Neuronal stem cell (in vitro differentiated cells): ENCODE measurements at regions not wholly inside any gene's neighbourhood (a gene's known extent, or its start where the extent isn't known, plus 50 kb on each side); places are given as distances from the start of the nearest gene placed in this dataset.
"Not testable (repeated sequence)": the region's sequence is repeated elsewhere in the genome, so short reads cannot be mapped to it uniquely, and the experiment has no call there.

Experiments used
- DNase-seq: peaks from one replicate; pipeline ENCODE4 v3.0.0-alpha.2; 2013; ENCODE audit warnings: low spot score
- H2AFZ ChIP-seq: one replicate; pipeline ENCODE4 v1.6.1; 2013; ENCODE audit warnings: mild to moderate bottlenecking, low read length, inconsistent platforms
- H2AK5ac ChIP-seq: 2 replicates; pipeline ENCODE4 v1.6.1; 2013; ENCODE audit warnings: low read depth, mild to moderate bottlenecking, inconsistent platforms, low read length, moderate library complexity, mixed read lengths
- H2BK120ac ChIP-seq: 2 replicates; pipeline ENCODE4 v1.6.1; 2013; ENCODE audit warnings: low read depth, mild to moderate bottlenecking, inconsistent platforms, low read length, moderate library complexity, mixed read lengths
- H2BK12ac ChIP-seq: one replicate; pipeline ENCODE4 v1.6.1; 2013; ENCODE audit warnings: low read length, inconsistent platforms
- H2BK15ac ChIP-seq: 2 replicates; pipeline ENCODE4 v1.6.1; 2013; ENCODE audit warnings: mild to moderate bottlenecking, low read length, inconsistent platforms, mixed read lengths
- H2BK5ac ChIP-seq: one replicate; pipeline ENCODE4 v1.6.1; 2013; ENCODE audit warnings: inconsistent platforms, mild to moderate bottlenecking, low read length, moderate library complexity
- H3K14ac ChIP-seq: one replicate; pipeline ENCODE4 v1.6.1; 2013; ENCODE audit warnings: low read length, inconsistent platforms
- H3K18ac ChIP-seq: 2 replicates; pipeline ENCODE4 v1.6.1; 2013; ENCODE audit warnings: low read length, inconsistent platforms
- H3K23ac ChIP-seq: 2 replicates; pipeline ENCODE4 v1.6.1; 2013; ENCODE audit warnings: low read depth, mild to moderate bottlenecking, mixed read lengths, low read length, inconsistent platforms; ENCODE audit not compliant: poor library complexity
- H3K27ac ChIP-seq: replicated peaks from 3 replicates; pipeline ENCODE4 v1.5.1; 2013; ENCODE audit warnings: low read length, inconsistent platforms
- H3K27me3 ChIP-seq, 3 experiments: 2 replicates each; pipeline ENCODE4 v1.6.1; 2013; ENCODE audit warnings: low read length in 3 of 3, mild to moderate bottlenecking in 2 of 3, inconsistent platforms in 1 of 3, low read depth in 1 of 3, mixed read lengths in 1 of 3, moderate library complexity in 1 of 3; ENCODE audit not compliant: control insufficient read depth in 3 of 3, insufficient read depth in 3 of 3
- H3K36me3 ChIP-seq, 2 donors: replicated peaks in 1 of 2; 2 replicates each; pipeline ENCODE4 v1.6.1; 2013; ENCODE audit warnings: low read length in 2 of 2; ENCODE audit not compliant: control insufficient read depth in 2 of 2, insufficient read depth in 2 of 2
- H3K4ac ChIP-seq: 2 replicates; pipeline ENCODE4 v1.6.1; 2013; ENCODE audit warnings: inconsistent platforms, mild to moderate bottlenecking, low read length, moderate library complexity
- H3K4me1 ChIP-seq, 2 donors: 1 replicate in 1 of 2; 2 replicates in 1 of 2; pipeline ENCODE4 v1.6.1; 2013; ENCODE audit warnings: low read length in 2 of 2, low read depth in 1 of 2; ENCODE audit not compliant: control insufficient read depth in 2 of 2, insufficient read depth in 1 of 2
- H3K4me2 ChIP-seq: one replicate; pipeline ENCODE4 v1.6.1; 2013; ENCODE audit warnings: mild to moderate bottlenecking, low read length, inconsistent platforms; ENCODE audit not compliant: insufficient read depth, poor library complexity, severe bottlenecking
- H3K4me3 ChIP-seq, 2 donors: 2 replicates each; pipeline ENCODE4 v1.5.1; 2013; ENCODE audit warnings: low read length in 2 of 2, mild to moderate bottlenecking in 2 of 2, inconsistent platforms in 1 of 2, moderate library complexity in 1 of 2
- H3K79me1 ChIP-seq: one replicate; pipeline ENCODE4 v1.6.1; 2013; ENCODE audit warnings: low read depth, mild to moderate bottlenecking, inconsistent platforms, low read length, moderate library complexity
- H3K9ac ChIP-seq: one replicate; pipeline ENCODE4 v1.6.1; 2013; ENCODE audit warnings: mild to moderate bottlenecking, low read depth, low read length, inconsistent platforms; ENCODE audit not compliant: poor library complexity
- H3K9me3 ChIP-seq, 2 donors: replicated peaks in 1 of 2; 2 replicates each; pipeline versions ENCODE3 to v1.6.1; 2013; ENCODE audit warnings: low read length in 2 of 2, mild to moderate bottlenecking in 2 of 2, inconsistent platforms in 1 of 2, low read depth in 1 of 2, mixed read lengths in 1 of 2, moderate library complexity in 1 of 2; ENCODE audit not compliant: control insufficient read depth in 2 of 2, insufficient read depth in 1 of 2
- H4K8ac ChIP-seq: one replicate; pipeline ENCODE4 v1.6.1; 2013; ENCODE audit warnings: low read depth, mild to moderate bottlenecking, inconsistent platforms, low read length, moderate library complexity
- H4K91ac ChIP-seq: one replicate; pipeline ENCODE4 v1.6.1; 2013; ENCODE audit warnings: low read length, low read depth, mild to moderate bottlenecking, inconsistent platforms; ENCODE audit not compliant: poor library complexity
- WGBS, 2 donors: extraction: QIAGEN DNeasy Blood & Tissue Kit; methylation state at CpG; one replicate each; pipeline ENCODE4 v1.1.7; 2013; ENCODE audit warnings: missing lambda C conversion rate in 2 of 2, mixed read lengths in 1 of 2; ENCODE audit not compliant: insufficient read length in 2 of 2, insufficient replicate concordance in 1 of 2; ENCODE audit errors: extremely low coverage in 2 of 2; 5-methylcytosine and 5-hydroxymethylcytosine counted together

GRCh38 chr2:57488061-57488460, 558.5 kb upstream of the VRK2 start:
- H3K4ac ChIP-seq = no peak overlapping the region
- no peaks in the 10 kb centered on the region for H3K9me3 ChIP-seq
- H2BK12ac ChIP-seq = no peak overlapping the region
- H4K8ac ChIP-seq = no peak overlapping the region
- no peak overlapping the region for H2BK15ac ChIP-seq
- no peaks in the 10 kb centered on the region for H3K27me3 ChIP-seq
- no peak overlapping the region for H4K91ac ChIP-seq
- no peak overlapping the region for H3K9ac ChIP-seq
- H3K36me3 ChIP-seq = no peaks in the 10 kb centered on the region
- H2AK5ac ChIP-seq = no peak overlapping the region
- H3K4me3 ChIP-seq = no peak overlapping the region
- H3K4me1 ChIP-seq = no peaks in the 10 kb centered on the region
- H3K27ac ChIP-seq = no peak overlapping the region
- H2BK120ac ChIP-seq = no peak overlapping the region
- DNase-seq = no peak
- no peak overlapping the region for H3K14ac ChIP-seq
- no peak overlapping the region for H3K23ac ChIP-seq
- no peak overlapping the region for H3K18ac ChIP-seq
- no peak overlapping the region for H2BK5ac ChIP-seq
- no peak overlapping the region for H3K4me2 ChIP-seq
- H3K79me1 ChIP-seq = no peaks in the 10 kb centered on the region
- H2AFZ ChIP-seq = no peak overlapping the region

- no peak overlapping the region for H3K14ac ChIP-seq
- H3K4me3 ChIP-seq = no peak overlapping the region
- no peaks in the 10 kb centered on the region for H3K4me1 ChIP-seq
- H3K36me3 ChIP-seq = no peaks in the 10 kb centered on the region
- DNase-seq = no peak
- H2BK12ac ChIP-seq = no peak overlapping the region
- H2BK120ac ChIP-seq = no peak overlapping the region
- no peak overlapping the region for H3K4ac ChIP-seq
- no peak overlapping the region for H2AFZ ChIP-seq
- H2AK5ac ChIP-seq = no peak overlapping the region
- WGBS, 2 donors = no CpG with 5 or more reads among the region's 1 CpG
- no peak overlapping the region for H4K8ac ChIP-seq
- no peak overlapping the region for H3K23ac ChIP-seq
- no peak overlapping the region for H3K18ac ChIP-seq
- H3K4me2 ChIP-seq = no peak overlapping the region
- H3K79me1 ChIP-seq = no peaks in the 10 kb centered on the region
- no peak overlapping the region for H4K91ac ChIP-seq
- no peak overlapping the region for H2BK5ac ChIP-seq
- H3K9ac ChIP-seq = no peak overlapping the region
- no peak overlapping the region for H2BK15ac ChIP-seq
- H3K27me3 ChIP-seq = no peaks in the 10 kb centered on the region
- H3K9me3 ChIP-seq = no peaks in the 10 kb centered on the region
- no peak overlapping the region for H3K27ac ChIP-seq
Observed at GRCh38 chr2:57490741-57491140, 555.9 kb upstream of the VRK2 start.

GRCh38 chr2:57491213-57491612, 555.4 kb upstream of the VRK2 start:
- no peak overlapping the region for H2BK120ac ChIP-seq
- H3K36me3 ChIP-seq = no peaks in the 10 kb centered on the region
- no CpG with 5 or more reads among the region's 3 CpGs for WGBS, 2 donors
- H3K27ac ChIP-seq = no peak overlapping the region
- no peak overlapping the region for H2AK5ac ChIP-seq
- H4K8ac ChIP-seq = no peak overlapping the region
- no peak overlapping the region for H3K4ac ChIP-seq
- no peak overlapping the region for H3K4me2 ChIP-seq
- H2BK12ac ChIP-seq = no peak overlapping the region
- H3K23ac ChIP-seq = no peak overlapping the region
- H3K4me1 ChIP-seq = no peaks in the 10 kb centered on the region
- no peak for DNase-seq
- no peak overlapping the region for H2BK5ac ChIP-seq
- no peak overlapping the region for H3K18ac ChIP-seq
- H2AFZ ChIP-seq = no peak overlapping the region
- no peak overlapping the region for H3K9ac ChIP-seq
- no peaks in the 10 kb centered on the region for H3K27me3 ChIP-seq
- no peak overlapping the region for H3K14ac ChIP-seq
- H3K4me3 ChIP-seq = no peak overlapping the region
- H2BK15ac ChIP-seq = no peak overlapping the region
- no peaks in the 10 kb centered on the region for H3K9me3 ChIP-seq
- H3K79me1 ChIP-seq = no peaks in the 10 kb centered on the region
- H4K91ac ChIP-seq = no peak overlapping the region

GRCh38 chr2:57493966-57494365, 552.6 kb upstream of the VRK2 start:
- H2BK12ac ChIP-seq, DNase-seq, H3K36me3 ChIP-seq, H4K91ac ChIP-seq, H3K9me3 ChIP-seq, H3K27ac ChIP-seq, H3K4me1 ChIP-seq, H4K8ac ChIP-seq, H3K18ac ChIP-seq, H2BK5ac ChIP-seq, H2BK15ac ChIP-seq, H3K79me1 ChIP-seq, H3K27me3 ChIP-seq, H3K4me2 ChIP-seq, H3K9ac ChIP-seq, H2BK120ac ChIP-seq, H3K4me3 ChIP-seq, H2AFZ ChIP-seq, H3K14ac ChIP-seq, H3K23ac ChIP-seq, H2AK5ac ChIP-seq, H3K4ac ChIP-seq: not testable (repeated sequence)
- WGBS, 2 donors = no CpG with 5 or more reads among the region's 4 CpGs
